ENCODE measurements at regions not wholly inside any gene's neighbourhood (a gene's known extent, or its start where the extent isn't known, plus 50 kb on each side); places are given as distances from the start of the nearest gene placed in this dataset.
"Not testable (repeated sequence)": the region's sequence is repeated elsewhere in the genome, so short reads cannot be mapped to it uniquely, and the experiment has no call there.

DNA sequence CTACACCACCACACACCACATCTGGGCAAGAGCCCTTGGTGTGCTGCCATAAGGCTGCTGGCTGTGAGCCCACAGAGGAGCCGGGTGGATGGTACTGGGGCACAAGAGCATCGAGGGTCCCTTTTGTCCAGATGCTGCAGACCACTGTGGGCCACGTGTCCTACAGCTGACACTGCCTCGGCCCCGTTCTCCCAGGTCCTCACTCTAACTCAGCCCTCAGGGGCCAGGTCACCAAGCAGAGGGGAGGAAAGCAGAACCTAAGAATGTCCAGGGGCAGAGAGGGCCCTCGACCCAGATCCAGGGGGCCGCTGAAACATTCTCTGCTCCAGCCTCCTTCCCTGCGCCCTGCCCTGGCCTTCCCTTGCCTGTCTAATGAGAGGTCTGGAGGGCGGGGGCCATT is 91.7 kb upstream of the ASB18 start:
- DNase-seq = no peak
- WGBS, 2 donors = 76 to 78% methylated on average over 8 to 9 of the region's 9 CpGs
- Histone ChIP-seq H3K9me3 (no peaks in the 10 kb centered on the region), H3K27me3 (no peaks in the 10 kb centered on the region), H3K4me1 (peaks cover 0 to 7% (median 0%) of the 10 kb centered on the region in 9 donors), H3K4me3 (no peak overlapping the region), H3K36me3 (no peaks in the 10 kb centered on the region), H3K27ac (no peak overlapping the region)
- intact Hi-C loops (cut with DNase I) = loop anchor here in 3 of 10 donors (10.0 kb wide), 4 partner anchors 149 to 669 kb away; partner anchors contain the start of gene ACKR3 (in 2 of the 3)
- ATAC-seq = peak in 1 of 8 donors; percentile 9
- TF ChIP-seq, protein P1, sequence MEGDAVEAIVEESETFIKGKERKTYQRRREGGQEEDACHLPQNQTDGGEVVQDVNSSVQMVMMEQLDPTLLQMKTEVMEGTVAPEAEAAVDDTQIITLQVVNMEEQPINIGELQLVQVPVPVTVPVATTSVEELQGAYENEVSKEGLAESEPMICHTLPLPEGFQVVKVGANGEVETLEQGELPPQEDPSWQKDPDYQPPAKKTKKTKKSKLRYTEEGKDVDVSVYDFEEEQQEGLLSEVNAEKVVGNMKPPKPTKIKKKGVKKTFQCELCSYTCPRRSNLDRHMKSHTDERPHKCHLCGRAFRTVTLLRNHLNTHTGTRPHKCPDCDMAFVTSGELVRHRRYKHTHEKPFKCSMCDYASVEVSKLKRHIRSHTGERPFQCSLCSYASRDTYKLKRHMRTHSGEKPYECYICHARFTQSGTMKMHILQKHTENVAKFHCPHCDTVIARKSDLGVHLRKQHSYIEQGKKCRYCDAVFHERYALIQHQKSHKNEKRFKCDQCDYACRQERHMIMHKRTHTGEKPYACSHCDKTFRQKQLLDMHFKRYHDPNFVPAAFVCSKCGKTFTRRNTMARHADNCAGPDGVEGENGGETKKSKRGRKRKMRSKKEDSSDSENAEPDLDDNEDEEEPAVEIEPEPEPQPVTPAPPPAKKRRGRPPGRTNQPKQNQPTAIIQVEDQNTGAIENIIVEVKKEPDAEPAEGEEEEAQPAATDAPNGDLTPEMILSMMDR (IDR thresholded peaks at IDR 0.05) = no peak

DNA sequence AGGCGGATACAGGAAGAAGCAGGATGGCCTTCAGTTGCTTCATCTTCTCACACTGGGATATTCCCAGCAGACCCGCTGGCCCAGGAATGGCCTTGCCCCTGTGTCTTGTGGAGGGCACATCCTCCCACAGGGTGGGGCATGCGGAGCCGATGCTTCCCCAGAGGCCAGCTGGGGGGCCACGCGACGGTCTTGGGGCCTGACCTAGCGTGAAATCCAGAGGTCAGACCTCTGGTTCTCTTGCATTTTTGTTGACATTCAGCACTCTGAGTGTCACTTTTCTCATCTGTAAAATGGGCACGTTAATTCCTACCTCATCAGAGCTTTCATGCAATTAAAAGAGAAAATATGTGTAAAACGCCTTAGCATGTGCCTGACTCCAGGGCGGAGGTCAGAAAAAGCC is 92.1 kb upstream of the ASB18 start:
- H3K27ac ChIP-seq, ATAC-seq, H3K9me3 ChIP-seq, DNase-seq, H3K4me1 ChIP-seq, H3K36me3 ChIP-seq, H3K4me3 ChIP-seq, H3K27me3 ChIP-seq: not testable (repeated sequence)
- 87 to 93% methylated on average over 9 of the region's 11 CpGs for WGBS, 2 donors
- intact Hi-C loops (cut with DNase I) = loop anchor here in 3 of 10 donors (10.0 kb wide), 4 partner anchors 148 to 668 kb away; partner anchors contain the start of gene ACKR3 (in 2 of the 3)

DNA sequence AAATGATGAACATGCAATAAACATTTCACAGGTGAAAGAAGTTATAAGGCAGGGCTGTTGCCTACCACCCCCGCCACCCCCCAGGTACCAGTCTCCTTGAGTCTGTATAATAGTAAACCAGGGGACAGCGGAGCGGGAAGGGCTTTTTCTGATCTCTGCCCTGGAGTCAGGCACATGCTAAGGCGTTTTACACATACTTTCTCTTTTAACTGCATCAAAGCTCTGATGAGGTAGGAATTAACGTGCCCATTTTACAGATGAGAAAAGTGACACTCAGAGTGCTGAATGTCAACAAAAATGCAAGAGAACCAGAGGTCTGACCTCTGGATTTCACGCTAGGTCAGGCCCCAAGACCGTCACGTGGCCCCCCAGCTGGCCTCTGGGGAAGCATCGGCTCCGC is 94.3 kb upstream of the ASB18 start:
- not testable (repeated sequence) for H3K27ac ChIP-seq, DNase-seq, H3K36me3 ChIP-seq, ATAC-seq, H3K4me3 ChIP-seq, H3K9me3 ChIP-seq, H3K27me3 ChIP-seq, H3K4me1 ChIP-seq
- WGBS, 2 donors = 79 to 99% methylated on average over 4 to 9 of the region's 10 CpGs
- intact Hi-C loops (cut with DNase I) = loop anchor here in 3 of 10 donors (10.0 kb wide), 4 partner anchors 146 to 666 kb away; partner anchors contain the start of gene ACKR3 (in 2 of the 3)

DNA sequence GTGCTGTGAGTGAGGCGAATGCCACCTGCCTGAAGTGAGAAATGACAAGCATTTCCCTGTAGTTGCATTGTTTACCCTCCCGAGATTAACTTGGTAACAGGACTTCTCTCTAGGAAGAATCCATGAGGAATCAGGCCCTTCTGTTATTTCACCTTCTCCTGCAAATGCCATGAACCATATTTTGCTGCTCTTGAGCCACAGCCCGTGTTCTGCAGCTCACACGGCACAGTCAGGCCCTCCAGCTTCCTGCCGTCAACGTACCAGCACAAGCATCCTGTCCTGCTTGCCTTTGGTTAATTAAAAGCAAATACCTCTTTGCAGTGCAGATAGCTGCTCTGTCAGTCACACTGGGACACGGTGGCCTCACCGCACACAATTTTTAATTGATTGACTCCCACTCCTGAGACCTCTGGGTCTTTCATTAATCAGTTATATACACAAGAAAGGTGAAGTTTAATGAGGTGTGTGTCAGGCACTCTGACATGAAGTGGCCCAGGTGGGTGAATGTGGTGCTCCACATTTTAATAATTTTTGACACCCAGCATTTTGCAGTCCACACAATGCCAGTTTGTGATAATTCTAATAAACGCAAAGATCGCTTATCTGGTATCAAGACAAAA is 95.3 kb upstream of the ASB18 start:
- Histone ChIP-seq H3K4me3 (no peak overlapping the region), H3K9me3 (no peaks in the 10 kb centered on the region), H3K4me1 (peaks cover 0 to 8% (median 0%) of the 10 kb centered on the region in 9 donors), H3K27ac (no peak overlapping the region), H3K27me3 (no peaks in the 10 kb centered on the region), H3K36me3 (no peaks in the 10 kb centered on the region)
- ATAC-seq = no peak
- DNase-seq = no peak
- WGBS, 2 donors = 53 to 57% methylated on average over 10 of the region's 10 CpGs
- TF ChIP-seq, protein P1 (IDR thresholded peaks at IDR 0.05) = no peak
- intact Hi-C loops (cut with DNase I) = loop anchor here in 6 of 10 donors (5.0 to 10.0 kb wide), 5 partner anchors 145 to 665 kb away; partner anchors contain the start of gene ACKR3 (in 4 of the 6)

DNA sequence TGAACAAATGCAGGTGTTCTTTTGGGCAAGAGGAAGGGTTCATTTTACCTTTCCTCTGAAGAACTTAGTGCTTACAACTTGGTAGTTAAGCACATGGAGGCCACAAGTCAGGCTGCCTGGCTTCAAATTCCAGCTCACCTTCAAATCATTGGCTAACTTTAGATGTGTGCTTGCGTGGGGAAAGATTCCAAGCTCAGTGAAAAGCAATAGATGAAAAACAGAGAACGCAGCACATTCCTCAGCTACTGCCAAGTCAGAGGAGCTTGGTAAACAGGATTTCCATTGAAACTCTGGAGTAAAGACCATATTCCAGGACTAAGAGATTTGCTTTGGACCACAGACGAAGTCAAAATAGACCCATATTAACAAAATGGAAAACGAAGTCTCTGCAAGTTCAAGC is 96.3 kb upstream of the ASB18 start:
- no peak for ATAC-seq
- H3K4me3 ChIP-seq = no peak overlapping the region
- peaks cover 0 to 5% (median 0%) of the 10 kb centered on the region in 7 donors for H3K27me3 ChIP-seq
- intact Hi-C loops (cut with DNase I) = loop anchor here in 3 of 10 donors (5.0 to 10.0 kb wide), 3 partner anchors 144 to 207 kb away; partner anchors contain the start of gene ACKR3 (in 2 of the 3)
- no peaks in the 10 kb centered on the region for H3K36me3 ChIP-seq
- H3K9me3 ChIP-seq = no peaks in the 10 kb centered on the region
- H3K27ac ChIP-seq = no peak overlapping the region
- WGBS, 2 donors = 61 to 68% methylated on average over 4 of the region's 4 CpGs
- TF ChIP-seq, protein P1 (IDR thresholded peaks at IDR 0.05) = no peak
- H3K4me1 ChIP-seq = peaks cover 0 to 8% (median 0%) of the 10 kb centered on the region in 9 donors
- DNase-seq = no peak
